HG02759 (cell line): ENCODE measurements at regions not wholly inside any gene's neighbourhood (a gene's known extent, or its start where the extent isn't known, plus 50 kb on each side); places are given as distances from the start of the nearest gene placed in this dataset.
"Not testable (repeated sequence)": the region's sequence is repeated elsewhere in the genome, so short reads cannot be mapped to it uniquely, and the experiment has no call there.

Source experiments
- ATAC-seq: cut with Tn5 transposase; IDR thresholded peaks from one replicate; pipeline ENCODE4 v1.9.1; 2021; ENCODE audit warnings: mild to moderate bottlenecking, moderate library complexity; ENCODE audit not compliant: unreplicated experiment

DNA sequence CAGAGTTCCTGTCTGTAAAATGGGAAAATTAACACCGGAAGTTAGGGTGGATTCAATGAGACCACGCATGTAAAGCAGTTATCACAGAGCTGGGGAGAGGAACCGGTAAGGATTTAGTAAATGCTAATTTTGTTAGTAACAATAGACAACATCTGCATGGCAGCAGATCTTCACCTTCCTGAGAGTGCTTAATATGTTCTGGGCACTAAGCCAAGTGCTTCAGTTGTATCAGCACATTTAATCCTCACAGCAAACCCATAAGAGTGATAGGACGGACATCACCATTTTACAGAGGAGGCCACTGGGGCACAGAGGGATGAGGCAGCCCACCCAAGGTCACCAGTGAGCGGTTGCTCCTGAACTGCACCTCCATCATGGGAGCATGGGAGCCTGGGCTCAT, 189.4 kb downstream of the WNT5A start:
- ATAC-seq = no peak

DNA sequence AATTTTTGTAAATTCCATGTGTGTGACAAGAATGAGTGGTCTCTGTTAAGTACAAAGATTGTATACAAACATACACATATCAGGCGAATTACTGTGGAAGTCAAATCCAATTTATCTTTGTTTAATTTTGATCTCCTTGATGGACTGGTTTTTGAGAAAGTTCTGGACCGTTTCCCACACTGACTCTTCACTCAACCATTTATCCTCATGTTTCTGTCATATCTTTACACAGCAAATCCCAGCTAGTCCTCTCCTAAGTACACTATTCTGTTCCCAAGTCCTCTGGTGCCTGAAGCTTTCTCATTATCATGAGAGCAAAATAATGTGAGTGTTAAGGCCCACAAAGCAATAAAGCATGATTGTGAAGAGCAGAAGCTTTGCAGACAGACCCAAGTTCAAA, 189.9 kb downstream of the WNT5A start:
- ATAC-seq = no peak

DNA sequence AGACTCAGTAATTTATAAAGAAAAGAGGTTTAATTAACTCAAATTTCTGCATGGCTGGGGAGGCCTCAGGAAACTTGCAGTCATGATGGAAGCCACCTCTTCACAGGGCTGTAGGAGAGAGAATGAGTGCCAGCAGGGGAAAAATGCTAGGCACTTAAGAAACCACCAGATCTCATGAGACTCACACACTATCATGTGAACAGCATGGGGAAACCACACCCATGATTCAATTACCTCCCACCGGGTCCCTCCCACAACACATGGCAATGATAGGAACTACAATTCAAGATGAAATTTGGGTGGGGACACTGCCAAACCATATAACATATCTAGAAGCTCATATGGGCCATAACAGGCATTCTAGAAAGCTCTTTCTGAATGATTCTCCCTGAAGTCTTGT, 190.3 kb downstream of the WNT5A start:
- ATAC-seq = no peak

GRCh38 chr3:55296030-55296429, 191.1 kb downstream of the WNT5A start:
- no peak for ATAC-seq

DNA sequence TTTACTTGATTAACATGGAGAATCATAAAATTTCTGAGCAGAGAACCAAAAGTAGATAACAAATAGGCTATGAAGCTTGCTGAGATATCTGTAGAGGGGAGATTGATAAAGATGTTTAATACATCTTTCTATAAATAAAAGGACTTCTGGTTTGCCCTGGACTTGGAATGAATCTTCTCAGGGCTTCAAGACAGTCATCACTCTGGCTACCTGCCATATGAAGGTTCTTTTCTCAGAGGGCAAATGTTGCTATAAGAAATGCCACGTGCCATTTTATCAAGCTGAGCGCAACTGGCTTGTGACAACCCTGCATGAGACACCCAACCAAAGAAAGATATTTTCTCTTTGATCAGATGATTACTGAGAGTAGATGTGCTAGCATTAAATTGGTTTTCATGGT, 192.5 kb downstream of the WNT5A start:
- no peak for ATAC-seq

DNA sequence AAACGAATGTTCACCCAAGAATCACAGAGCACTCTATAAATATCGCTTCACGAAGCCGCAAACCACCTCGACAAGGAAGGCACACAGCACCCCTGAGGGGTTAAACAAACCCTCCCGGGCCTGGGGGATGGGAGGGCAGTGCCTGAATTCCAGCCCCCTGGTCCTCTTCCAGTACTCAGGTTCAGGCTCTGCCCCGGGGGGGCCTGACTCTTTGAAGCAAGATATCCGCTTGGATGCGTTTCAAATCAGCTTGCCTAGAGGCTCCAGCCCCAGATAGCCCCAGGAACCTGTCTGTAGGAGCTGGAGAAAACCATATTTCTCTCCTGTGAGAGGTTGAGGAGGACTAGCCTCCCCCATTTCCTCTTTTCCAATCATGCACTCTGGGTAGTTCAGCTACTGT, 194.7 kb downstream of the WNT5A start:
- ATAC-seq = no peak

GRCh38 chr3:55288657-55289056, 198.4 kb downstream of the WNT5A start:
- ATAC-seq = no peak

- ATAC-seq = no peak
These were observed 200.4 kb downstream of the WNT5A start for GRCh38 chr3:55286693-55287092.

- no peak for ATAC-seq
These were observed 201.9 kb downstream of the WNT5A start for GRCh38 chr3:55285156-55285555.

DNA sequence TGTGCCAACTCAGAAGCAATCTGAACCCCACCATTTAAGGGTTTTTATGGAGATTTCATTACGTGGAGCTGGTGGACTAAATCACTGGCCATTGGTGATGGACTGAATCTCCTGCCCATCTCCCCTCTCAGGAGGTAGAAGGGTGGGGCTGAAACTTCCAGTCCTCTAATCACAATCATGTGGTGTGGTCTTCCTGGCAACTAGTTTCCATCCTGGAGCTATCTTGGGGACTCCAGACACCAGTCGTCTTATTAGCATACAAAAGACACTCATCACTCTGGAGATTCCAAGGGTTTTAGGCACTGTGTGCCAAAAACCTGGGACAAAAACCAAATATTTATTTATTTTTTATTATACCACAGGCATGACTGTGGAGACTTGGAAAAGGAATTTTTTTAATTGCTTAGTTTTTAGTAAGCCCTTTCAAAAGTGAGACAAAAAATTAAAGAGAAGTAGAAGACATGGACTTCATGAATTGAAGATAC, 203.6 kb downstream of the WNT5A start:
- ATAC-seq = no peak

GRCh38 chr3:55282994-55283393, 204.1 kb downstream of the WNT5A start:
- no peak for ATAC-seq

- no peak for ATAC-seq
These were observed 215.0 kb downstream of the WNT5A start for GRCh38 chr3:55272031-55272645.

- no peak for ATAC-seq
These were observed 215.6 kb downstream of the WNT5A start for GRCh38 chr3:55271549-55271948.

- no peak for ATAC-seq
These were observed 216.1 kb downstream of the WNT5A start for GRCh38 chr3:55270976-55271375.

- ATAC-seq = no peak
These were observed 217.5 kb downstream of the WNT5A start for GRCh38 chr3:55269636-55270035.

DNA sequence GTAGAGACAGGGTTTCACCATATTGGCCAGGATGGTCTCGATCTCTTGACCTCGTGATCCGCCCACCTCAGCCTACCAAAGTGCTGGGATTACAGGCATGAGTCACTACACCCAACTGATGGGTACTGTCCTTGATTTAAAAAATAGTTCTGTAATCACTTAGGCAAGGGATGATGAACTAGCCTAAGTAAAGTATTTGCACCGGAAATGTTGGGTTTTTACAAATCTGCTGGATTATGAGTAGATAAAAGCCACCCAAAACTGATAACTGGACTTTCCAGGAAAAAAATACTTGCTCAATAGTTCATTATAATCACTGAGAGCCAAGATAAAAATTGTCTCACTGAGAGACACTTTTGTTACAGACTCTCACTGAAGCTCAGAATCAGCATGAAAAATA, 218.0 kb downstream of the WNT5A start:
- ATAC-seq = no peak

DNA sequence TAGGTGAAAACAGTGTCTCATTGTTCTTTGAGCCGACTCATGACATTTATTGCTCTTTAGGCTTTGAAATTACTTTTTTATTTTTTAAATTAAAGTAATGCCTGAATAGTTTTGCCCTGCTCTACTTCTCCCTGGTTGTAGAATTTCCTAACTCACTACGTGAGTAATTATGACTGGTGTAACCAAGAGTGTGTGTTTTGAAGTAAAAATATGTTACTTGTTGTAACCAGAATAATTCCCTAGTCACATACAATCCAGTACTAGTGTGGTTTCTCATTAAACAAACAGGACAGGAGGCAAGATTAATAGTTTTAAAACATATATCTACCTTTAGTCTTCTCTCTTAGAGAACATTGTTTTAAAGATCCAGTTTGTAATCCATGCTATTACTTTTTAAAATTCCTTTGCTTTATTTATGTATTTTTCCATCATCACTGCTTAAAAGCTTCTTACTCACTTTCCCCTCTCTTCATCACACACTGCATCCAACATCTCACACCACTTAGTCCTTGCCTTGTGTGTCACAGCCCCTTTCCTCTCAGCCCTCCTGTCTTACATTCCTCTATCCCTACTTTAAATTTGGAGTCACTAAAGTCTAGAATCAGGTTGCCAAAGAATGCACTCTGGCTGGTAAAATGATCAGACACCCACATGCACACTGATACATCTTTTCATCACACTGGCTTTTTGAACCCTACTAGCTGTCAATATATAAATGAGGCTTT, 219.7 kb downstream of the WNT5A start:
- ATAC-seq = no peak

- ATAC-seq = no peak
These were observed 222.2 kb downstream of the WNT5A start for GRCh38 chr3:55264919-55265318.

GRCh38 chr3:55252921-55253320, 234.2 kb downstream of the WNT5A start:
- no peak for ATAC-seq

DNA sequence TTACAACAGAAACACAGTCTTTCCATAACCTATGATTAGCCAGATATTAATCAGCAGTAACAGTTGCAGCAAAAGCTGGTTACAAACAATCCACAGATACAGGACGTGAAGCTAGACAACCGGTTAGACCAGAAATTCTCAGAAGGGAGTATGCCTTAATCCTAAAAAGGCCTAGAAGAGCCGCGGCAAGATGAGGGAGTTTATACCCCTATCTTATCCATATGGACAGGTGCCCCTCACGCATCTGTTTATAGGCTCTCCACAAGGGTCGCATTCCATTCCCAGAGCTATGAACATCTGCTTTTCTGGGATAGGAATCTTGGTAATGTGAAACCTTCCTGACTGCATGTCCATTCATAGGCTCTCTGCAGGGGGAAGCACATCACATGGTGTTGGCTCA, 237.9 kb downstream of the WNT5A start:
- not testable (repeated sequence) for ATAC-seq

DNA sequence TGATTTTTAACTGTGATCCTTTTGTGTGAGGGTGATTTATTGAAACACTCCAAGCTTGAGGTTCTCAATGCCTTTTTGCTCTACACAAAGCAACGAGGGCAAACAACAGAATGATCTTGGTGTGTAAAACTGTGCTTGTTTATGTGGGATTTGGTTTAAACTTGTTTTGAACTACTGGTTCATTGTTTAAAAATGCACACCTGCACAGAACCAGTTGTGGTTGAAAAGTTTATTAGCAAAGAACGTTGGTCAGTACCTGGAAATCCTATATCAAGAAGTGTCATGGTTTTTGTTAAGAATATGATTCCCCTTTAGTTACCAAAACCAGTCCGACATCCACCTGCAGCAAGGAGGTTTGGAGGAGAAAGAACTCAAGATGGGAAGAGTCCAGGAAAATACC, 239.4 kb downstream of the WNT5A start:
- no peak for ATAC-seq

- no peak for ATAC-seq
These were observed 241.1 kb downstream of the WNT5A start for GRCh38 chr3:55246033-55246432.

DNA sequence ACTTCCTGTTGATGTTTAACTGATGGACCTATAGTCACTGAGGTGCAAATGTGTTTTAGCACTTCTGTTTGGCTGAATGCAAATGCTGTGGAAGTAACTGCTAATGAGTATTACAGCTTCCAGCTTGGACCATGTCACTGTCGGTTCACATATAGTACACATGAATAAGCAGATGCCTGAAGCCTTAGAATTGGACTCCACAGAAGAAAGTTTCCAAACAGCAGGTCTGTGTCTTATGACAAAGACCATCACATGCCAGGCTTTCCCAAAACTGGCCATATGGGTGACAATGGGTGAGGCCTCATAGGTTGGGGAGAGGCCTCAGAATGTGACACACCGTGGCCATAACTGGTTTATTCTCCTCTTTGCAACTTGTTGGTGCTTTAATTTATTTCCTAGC, 241.8 kb downstream of the WNT5A start:
- no peak for ATAC-seq
